Activated T-cell treated with anti-CD3 and anti-CD28 coated beads for 1 hour (primary cell): ENCODE measurements at regions not wholly inside any gene's neighbourhood (a gene's known extent, or its start where the extent isn't known, plus 50 kb on each side); places are given as distances from the start of the nearest gene placed in this dataset.

Source experiments
- DNase-seq: peaks from one replicate; pipeline ENCODE4 v3.0.0-alpha.2; 2020; ENCODE audit warnings: low read depth

- no peak for DNase-seq
These were observed 1558.9 kb downstream of the FAM181B start for GRCh38 chr11:81174646-81175330.

DNA sequence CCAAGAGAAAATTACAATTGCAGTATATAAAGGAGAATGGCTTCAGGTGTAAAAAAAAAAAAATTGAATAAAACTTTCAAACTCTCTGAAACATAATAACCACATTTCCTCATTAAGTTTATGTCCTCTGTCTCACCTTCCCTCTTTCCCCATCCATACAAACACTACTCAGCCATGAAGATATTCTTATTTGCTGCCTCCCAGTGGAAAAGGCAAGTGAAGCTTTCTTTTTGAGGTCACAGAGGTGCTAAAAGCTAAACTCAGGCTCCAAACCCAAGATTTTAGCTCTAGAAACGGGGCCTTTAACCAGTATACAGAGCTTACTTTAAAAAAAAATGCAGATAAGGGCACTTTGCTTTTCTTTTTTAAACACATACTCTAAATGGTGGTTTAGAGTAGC, 1568.5 kb downstream of the FAM181B start:
- no peak for DNase-seq

DNA sequence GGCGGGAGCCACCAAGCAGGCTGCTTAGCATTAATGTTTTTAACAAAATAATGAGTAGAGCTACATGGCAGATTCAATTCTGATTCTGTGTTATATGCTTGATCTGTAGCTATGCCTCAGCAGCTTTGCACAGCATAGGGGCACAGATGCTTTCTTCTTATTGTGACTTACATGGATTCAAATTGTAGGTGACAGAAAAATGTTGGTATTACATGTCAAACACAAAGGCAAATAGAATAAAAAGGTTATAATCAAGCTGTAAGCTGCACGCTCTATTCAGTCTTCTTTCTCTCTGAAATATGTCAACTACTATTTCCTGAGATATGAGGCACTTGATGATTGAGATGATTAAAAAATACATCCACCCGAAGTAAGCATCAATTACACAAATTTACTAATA, 1573.8 kb downstream of the FAM181B start:
- DNase-seq = no peak

DNA sequence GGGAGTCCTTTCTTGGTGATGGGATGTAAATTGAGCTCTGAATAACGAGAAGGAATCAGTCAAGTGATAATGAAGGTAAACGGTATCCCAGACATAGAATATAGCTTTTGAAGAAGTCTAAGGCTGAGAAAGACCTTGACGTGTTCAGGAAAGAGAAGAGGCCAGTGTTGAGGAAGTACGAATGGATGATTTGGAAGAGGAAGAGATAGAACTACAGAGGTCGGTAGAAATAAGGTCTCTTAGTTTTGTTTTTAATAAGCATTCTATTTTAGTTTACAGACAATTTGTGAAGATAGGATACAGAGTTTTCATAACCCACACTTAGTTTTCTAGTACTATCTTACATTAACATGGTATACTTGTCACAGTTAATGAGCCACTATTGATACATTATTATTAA, 1598.1 kb downstream of the FAM181B start:
- DNase-seq = no peak

GRCh38 chr11:81129618-81130017, 1604.0 kb downstream of the FAM181B start:
- no peak for DNase-seq

DNA sequence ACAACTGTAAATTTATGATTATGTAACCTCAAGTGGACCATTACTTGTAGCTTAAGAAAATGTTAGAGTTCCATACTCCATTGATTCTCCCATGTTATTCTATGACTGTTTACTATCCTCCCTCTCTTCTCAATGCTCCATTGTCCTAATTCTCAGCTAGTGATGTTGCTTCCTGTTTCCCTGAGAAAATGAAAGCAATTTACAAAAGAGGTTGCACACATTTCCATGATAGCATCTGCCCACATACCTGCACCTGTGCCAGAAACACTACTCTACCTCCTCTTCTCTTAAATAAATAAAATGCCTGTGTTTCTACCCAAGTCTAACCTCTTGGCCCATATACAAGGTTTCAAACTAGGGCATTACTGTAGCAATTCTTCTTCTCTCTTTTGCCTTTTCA, 1620.9 kb downstream of the FAM181B start:
- DNase-seq = no peak

DNA sequence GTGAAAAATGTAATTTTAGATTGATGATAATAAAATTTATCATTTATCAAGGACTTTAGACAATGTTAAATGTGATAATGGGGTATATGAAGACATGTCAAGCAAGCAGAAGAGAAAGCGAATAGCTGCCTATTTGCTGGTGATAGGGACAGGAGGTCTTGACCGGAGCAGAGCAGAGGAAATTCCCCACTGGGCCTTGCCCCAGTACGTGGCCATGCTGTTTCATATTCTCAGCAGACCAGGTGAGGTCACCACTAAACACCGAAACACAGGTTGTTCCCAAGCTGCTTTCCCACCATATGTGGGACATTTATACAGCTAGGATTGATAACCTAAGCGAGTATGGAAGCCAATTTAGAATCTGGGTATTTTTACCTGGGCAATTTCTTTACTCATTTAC, 1629.6 kb downstream of the FAM181B start:
- DNase-seq = no peak

DNA sequence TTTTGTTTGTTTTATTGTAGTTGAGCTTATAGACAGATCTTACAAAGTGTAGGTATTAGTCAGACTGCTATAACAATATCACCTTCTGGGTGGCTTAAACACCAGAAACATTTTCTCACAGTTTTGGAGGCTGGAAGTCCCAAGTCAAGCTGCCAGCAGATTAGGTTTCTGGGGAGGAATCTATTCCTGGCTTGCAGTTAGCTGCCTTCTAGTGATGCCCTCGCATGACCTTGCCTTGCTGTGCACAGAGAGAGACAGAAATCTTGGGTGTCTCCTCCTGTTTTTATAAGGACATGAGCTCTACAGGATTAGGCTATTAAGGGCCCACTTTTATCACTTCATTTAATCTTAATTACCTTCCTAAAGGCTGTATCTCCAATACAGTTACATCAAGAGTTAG, 1635.2 kb downstream of the FAM181B start:
- no peak for DNase-seq

DNA sequence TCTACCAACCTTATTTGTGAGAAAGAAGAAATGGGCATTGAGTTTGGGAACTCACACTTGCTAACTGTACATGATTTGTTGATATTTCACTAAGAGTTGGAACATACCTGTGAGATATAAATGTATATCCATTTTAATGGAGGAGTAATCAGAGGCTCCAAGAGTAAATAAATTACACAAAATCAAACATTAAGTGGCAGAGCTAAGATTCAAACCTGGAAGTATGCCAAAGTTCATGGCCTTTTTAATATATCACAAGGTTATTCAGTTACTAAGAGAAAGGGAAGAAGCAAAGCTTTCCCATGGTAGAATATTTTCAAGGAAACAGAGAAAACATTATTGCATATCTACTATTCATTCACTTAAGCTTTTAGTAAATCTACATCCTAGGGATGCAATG, 1641.1 kb downstream of the FAM181B start:
- no peak for DNase-seq

DNA sequence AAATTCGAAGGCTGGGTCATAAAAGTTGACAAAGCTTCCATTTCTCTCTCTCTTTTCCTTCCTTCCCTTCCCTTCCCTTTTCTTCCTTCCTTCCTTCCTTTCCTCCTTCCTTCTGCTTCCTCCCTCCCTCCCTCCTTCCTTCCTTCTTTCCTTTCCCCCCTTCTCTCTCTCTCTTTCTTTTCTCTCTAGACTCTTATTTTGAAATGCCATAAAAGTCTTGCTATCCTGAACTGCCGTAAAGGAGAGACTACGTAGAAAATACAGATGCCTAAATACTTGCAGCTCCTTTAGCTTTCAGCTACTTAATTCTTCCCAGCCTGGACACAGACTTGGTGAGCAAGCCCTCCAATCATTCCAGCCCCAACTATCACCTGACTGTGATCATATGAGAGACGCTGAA, 1644.4 kb downstream of the FAM181B start:
- no peak for DNase-seq

DNA sequence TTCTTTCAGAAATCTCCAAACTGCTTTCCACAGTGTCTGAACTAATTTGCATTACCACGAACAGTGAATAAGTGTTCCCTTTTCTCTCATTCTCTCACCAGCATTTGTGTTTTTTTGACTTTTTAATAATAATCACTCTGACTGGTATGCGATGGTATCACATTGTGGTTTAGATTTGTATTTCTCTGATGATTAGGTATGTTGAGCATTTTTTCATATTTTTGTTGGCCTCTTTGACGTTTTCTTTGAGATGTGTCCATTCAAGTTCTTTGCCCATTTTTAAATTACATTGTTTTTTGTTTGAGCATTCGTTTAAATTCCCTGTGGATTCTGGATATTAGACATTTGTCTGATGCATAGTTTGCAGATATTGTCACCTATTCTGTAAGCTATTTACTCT, 1639.6 kb upstream of the TENM4 start:
- DNase-seq = no peak

- DNase-seq = no peak
These were observed 1631.4 kb upstream of the TENM4 start for GRCh38 chr11:81072273-81072672.

- DNase-seq = no peak
These were observed 1630.8 kb upstream of the TENM4 start for GRCh38 chr11:81071606-81072005.

GRCh38 chr11:81070948-81071347, 1630.1 kb upstream of the TENM4 start:
- no peak for DNase-seq

DNA sequence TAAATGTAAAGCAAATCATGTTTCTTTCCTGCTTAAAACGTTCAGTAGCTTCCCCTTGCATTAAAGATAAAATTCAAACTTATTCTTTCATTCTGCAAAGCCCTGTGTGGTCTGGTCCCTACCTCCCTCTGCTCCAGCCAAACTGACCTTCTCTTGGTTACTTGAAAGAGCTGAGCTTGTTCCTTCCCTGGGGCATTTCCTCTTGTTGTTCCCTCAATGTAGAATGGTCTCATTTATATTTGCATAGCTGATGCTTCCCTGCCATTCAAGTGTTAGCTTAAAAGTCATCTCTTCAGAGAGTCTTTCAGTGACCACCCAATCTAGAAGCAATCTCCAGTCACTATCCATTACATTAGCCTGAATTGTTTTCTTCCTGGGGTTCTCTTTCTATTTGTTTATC, 1618.5 kb upstream of the TENM4 start:
- DNase-seq = no peak

GRCh38 chr11:81052344-81053158, 1611.7 kb upstream of the TENM4 start:
- no peak for DNase-seq

DNA sequence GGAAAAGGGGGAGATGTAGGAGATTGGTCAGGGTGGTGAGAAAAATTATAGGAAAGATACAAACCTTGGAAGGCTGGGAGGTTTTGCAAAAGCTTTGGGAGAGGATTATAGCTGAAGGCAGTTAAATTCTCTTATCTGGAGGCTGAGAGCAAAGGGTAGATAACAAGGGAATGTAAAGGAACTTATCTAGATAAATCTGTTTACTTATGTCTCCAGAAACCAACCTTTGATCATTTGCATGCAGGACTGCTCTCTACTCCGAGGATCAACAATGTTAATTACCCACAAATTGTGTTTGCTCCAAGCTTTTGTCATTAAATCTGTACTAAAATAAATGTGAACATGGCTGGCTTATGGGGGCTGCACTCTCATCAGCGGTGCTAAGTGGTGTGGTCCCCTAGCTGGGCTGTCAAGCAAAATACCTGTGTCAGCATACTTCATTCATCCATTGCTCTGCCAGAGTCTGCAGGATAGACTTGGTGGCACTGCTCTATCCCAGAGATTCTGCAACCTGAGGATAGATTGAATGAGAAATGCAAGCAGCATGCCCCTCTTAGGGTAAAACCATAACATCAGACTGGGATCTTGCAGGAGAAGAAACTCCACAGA, 1599.2 kb upstream of the TENM4 start:
- DNase-seq = no peak

GRCh38 chr11:81036168-81036870, 1595.5 kb upstream of the TENM4 start:
- DNase-seq = no peak

- DNase-seq = no peak
These were observed 1593.1 kb upstream of the TENM4 start for GRCh38 chr11:81033779-81034540.

DNA sequence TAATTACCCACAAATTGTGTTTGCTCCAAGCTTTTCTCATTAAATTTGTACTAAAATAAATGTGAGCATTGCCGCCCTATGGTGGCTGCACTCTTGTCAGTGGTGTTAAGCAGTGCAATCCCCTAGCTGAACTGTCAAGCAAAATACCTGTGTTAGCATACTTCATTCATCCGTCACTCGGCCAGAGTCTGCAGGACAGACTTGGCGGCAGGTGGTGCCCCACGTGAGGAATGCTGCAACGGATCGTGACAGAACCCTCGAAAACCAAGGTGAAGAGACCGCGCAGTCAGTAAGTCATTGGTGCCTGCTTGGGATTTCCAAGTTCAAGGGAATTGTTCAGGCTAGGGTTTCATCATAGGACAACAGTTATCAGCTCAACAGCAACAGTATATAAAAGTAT, 1592.1 kb upstream of the TENM4 start:
- no peak for DNase-seq

DNA sequence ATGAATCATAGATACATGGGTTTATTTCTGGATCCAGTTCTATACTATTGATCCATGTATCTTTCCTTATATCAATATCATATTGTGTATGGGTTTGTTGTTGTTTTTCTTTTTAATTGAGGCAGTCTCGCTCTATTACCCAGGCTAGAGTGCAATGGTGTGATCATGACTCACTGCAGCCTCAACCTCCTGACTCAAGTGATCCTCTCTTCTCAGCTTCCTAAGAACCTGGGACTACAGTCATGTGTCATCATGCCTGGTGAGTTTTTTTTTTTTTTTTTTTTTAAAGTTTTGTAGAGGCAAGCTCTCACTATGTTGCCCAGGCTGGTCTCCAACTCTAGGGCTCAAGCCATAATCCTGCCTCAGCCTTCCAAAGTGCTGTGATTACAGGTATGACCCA, 1589.4 kb upstream of the TENM4 start:
- no peak for DNase-seq

DNA sequence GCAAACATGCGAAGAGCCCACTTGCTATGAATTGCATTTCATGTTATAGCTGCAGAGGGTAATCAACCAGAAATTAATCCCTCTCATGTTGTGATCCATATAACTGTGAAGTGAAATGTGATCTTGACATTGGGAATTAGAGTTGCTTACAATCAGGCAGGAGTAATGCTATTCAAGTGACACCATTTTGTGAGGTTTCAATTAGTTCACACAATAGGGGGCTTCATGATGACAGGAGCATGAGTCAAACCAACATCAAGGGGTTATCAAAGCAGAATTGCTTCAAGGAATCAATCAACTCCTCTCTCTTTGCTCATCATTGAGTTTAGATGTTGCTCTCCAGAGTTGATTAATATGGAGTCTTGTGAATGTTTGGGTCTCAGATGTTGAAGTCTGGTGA, 1585.2 kb upstream of the TENM4 start:
- DNase-seq = no peak
